ENCODE measurements at regions not wholly inside any gene's neighbourhood (a gene's known extent, or its start where the extent isn't known, plus 50 kb on each side); places are given as distances from the start of the nearest gene placed in this dataset.

GRCh38 chr6:108750801-108751200 is 97.4 kb upstream of the ARMC2 start:
- TF ChIP-seq, protein P1, sequence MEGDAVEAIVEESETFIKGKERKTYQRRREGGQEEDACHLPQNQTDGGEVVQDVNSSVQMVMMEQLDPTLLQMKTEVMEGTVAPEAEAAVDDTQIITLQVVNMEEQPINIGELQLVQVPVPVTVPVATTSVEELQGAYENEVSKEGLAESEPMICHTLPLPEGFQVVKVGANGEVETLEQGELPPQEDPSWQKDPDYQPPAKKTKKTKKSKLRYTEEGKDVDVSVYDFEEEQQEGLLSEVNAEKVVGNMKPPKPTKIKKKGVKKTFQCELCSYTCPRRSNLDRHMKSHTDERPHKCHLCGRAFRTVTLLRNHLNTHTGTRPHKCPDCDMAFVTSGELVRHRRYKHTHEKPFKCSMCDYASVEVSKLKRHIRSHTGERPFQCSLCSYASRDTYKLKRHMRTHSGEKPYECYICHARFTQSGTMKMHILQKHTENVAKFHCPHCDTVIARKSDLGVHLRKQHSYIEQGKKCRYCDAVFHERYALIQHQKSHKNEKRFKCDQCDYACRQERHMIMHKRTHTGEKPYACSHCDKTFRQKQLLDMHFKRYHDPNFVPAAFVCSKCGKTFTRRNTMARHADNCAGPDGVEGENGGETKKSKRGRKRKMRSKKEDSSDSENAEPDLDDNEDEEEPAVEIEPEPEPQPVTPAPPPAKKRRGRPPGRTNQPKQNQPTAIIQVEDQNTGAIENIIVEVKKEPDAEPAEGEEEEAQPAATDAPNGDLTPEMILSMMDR (optimal IDR thresholded peaks at IDR 0.05 in 1 of 3, IDR thresholded peaks at IDR 0.05 in 1 of 3, conservative IDR thresholded peaks at IDR 0.05 in 1 of 3; ENCODE audit: extremely low read depth in 1 of 3, insufficient read depth in 2 of 3, low read length in 3 of 3) = no peak
- TF ChIP-seq EZH2 (IDR thresholded peaks at IDR 0.05; ENCODE audit: low read length) = no peak

Data from keratinocyte (primary cell).